Superior temporal gyrus (tissue), 1 donor: ENCODE measurements at regions not wholly inside any gene's neighbourhood (a gene's known extent, or its start where the extent isn't known, plus 50 kb on each side); places are given as distances from the start of the nearest gene placed in this dataset.

Experiments used
- DNase-seq: peaks from one replicate; pipeline ENCODE4 v3.0.0-alpha.2; 2016; ENCODE audit errors: extremely low spot score

DNA sequence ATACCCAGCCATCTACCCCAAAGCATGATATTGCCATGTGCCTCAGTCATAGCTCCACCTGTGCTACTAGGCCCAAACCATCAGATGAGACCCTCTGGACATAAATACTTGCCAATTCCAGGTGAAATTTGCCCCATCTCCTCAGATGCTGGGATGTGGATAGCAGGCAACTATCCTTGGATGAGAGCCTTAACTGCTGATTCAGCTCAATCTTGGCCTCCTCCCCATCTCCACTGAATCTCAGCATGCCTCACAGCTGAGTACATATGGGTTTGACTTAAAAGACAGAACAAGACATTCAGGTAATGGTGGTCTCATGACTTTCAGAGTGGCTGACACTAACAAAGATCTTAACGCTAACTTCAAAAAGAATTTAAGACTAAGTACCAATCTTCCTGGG lies 50.8 kb upstream of the KLHL13 start:
- no peak for DNase-seq

GRCh38 chrX:118171356-118171755 lies 54.7 kb upstream of the KLHL13 start:
- no peak for DNase-seq

- DNase-seq, result no peak
Measured at GRCh38 chrX:118174516-118175098, 58.0 kb upstream of the KLHL13 start.

DNA sequence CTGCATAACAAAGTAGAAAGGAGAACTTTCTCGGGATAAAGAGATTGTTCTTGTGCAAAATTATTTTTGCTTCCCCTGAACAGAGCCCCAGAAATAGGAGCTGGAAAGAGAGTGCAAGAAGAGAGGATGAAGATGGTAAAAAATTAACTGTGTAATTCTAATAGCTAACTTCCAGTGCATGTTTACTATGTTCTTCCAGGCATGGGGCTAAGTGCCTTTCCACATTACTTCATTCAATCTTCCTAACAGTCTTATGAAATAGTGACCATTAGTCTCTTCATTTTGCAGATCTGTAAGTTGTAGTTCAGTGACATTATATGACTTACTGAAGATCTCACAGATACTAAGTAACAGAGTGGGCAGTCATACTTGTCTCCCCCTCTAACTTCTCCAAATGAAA lies 61.1 kb upstream of the KLHL13 start:
- DNase-seq, result no peak

DNA sequence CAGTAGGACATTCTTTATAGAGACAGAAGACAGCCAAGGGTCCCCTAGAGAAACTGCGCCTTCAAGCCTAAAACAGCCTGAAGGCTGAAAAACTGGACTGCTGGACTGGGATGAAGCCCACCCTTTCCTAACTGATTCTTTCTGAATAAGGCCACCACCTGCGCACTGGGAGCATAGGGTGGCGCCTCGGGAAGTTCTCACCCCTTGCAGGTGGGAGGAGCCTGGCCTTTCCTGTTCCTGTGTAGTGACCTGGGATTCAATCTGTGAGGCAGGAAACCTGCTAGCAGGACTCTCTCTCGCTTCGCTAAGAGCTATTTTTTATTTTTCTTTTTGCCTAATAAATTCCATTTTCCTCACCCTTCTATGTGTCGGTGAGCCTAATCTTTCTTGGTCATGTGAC lies 61.8 kb upstream of the KLHL13 start:
- no peak for DNase-seq

DNA sequence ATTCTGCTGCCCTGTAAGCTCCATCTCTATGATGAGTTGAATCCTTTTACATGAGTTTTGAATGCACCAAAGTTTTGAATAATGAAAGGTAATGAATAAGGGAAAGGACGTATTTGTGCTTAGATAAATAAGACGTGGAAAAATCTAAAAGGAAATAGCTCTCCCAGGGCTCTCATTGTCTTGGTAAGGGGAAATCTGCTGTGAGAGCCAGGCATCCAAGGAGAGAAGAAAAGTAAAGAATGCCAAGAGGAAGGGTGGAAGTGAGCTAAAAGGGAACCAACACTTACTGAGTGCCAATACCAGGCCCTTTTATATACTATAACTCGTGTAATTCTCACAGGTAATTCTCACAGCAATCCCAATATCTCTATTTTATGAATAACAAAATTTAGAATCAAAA lies 62.6 kb upstream of the KLHL13 start:
- no peak for DNase-seq

- DNase-seq, result no peak
Measured at GRCh38 chrX:118179718-118180117, 63.1 kb upstream of the KLHL13 start.

DNA sequence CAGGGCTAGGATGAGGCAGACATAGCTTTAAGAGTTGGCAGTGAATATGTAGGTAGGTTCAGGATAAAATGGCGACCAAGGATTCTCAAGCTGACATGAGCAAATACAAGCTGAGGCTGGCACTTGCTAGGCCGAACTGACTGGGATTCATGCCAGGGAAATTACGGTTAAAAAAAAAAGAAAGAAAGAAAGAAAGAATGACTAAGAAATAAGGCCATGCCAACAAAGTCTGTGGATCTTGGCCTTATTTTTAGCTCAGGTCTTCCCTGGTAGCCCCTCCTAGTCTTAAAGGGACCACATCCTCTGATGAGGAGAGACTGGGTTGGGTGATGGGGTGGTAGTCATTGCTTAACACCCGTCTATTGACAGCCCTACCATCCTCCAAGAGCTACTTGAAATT lies 64.4 kb upstream of the KLHL13 start:
- no peak for DNase-seq

DNA sequence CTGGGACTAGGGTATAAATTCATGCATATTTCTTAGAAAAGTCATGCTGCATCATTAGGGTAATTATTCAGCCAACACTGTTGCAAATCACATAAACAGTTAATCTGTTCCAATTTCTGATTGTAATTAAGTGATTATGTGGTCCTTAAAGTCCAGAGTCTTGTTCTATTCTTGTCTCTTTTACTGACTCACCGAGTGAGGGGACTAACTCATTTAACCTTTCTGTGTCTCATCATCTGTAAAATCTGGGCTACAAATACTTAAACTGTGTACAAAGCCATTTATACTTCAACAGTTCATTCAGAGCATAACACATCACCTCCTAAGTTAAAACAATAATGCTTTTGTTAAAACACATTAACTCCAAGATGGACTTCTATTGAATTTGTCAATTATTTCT lies 65.4 kb upstream of the KLHL13 start:
- DNase-seq, result no peak

DNA sequence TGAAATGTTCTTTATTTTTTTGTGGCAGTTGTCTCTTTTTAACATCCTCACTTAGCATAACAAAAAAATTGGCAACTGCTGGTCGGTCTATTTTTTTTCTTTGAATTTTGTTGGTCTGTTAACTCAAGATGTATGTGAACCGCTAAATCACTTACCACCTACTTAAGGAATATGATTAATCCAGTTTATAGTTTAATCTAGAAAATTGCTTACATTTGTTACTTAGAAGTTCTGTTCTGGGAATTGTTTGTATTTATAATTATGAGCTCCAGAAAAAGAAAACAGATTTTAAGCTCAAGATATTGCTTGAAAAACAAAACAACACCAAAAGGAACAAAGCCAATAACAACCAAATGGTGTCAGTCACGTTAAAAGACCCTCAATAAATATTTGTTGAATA lies 66.1 kb upstream of the KLHL13 start:
- no peak for DNase-seq

GRCh38 chrX:118183606-118184005 lies 67.0 kb upstream of the KLHL13 start:
- no peak for DNase-seq

DNA sequence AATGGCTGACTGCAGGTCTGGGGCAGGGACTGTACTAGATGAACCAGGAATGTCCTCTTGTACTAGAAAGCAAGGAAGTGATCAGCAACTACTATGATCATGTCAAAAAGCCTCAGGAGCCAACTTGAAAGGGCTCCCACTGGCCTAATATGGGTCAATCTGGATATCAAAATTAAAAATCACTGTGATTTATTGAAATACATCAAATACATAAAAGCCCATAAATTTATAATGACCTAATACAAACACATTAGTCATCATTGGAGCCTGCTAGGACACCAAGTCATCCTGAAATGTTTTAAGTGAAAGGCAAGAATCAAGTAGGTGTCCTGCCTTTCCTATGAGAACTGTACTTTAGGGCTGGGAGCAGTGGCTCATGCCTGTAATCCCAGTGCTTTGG lies 70.5 kb upstream of the KLHL13 start:
- DNase-seq, result no peak

DNA sequence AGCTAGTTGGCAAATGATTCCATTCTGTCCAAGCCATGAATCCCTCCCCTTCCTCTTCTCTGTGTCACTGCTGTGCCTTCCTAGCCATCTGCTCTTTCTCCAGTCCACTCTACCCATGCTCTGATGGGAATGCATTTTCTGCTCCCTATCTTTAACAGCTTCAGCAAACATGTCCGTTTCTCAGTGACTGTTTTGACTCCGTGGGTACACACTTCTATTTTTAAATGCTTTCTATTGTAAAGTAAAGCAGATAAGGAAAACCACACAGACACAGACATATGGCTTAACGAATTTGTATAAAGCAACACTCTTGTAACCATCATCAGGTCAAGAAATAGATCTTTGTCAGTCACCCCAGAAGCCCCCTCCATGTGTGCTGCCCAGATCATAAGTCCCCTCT lies 72.4 kb upstream of the KLHL13 start:
- DNase-seq, result no peak

- DNase-seq, result no peak
Measured at GRCh38 chrX:118189628-118190027, 73.0 kb upstream of the KLHL13 start.

- DNase-seq, result no peak
Measured at GRCh38 chrX:118197730-118198129, 81.1 kb upstream of the KLHL13 start.

GRCh38 chrX:118198577-118198976 lies 82.0 kb upstream of the KLHL13 start:
- no peak for DNase-seq

GRCh38 chrX:118199997-118200396 lies 83.4 kb upstream of the KLHL13 start:
- DNase-seq, result no peak

DNA sequence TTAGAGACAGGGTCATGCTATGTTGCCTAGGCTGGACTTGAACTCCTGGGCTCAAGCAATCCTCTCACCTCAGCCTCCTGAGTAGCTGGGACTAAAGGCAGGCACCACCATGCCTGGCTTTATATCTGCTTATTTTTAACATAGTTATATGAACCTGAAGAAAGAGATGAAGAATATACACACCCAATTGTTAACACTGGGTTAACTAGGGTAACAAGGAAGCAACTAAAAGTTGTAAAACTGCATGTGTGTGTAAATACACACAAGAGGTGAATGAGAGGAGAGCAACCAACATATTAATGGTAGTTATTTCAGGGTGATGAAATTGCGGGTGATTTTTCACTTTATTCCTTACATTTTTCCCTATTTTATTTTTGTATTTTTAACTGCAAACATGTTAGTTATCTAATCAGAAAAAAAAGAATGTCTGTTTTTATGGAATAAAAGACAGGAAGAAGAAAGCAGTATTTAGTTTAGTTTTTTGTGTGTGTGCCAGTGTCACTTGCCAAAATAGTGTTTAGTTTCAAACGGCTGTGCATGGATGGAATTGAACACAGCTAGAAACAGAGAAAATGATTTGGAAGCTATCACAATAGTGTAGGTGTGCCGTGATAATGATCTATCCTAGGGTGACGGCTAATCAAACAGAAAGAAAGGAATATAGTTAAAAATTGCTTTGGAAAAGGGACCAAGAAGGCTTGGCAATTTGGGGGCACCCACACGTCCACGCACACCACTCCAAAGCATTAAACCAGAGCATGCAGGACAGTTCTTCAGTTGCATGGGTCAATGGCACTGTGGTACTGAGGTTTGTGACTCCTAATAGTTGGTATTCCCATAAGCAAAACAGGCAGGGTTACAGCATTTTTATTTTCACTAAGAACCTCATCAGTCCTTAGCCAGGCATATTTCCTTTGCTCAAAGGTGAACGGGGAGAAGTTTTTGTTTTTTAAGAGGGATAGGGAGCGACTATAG lies 89.1 kb upstream of the KLHL13 start:
- DNase-seq, result no peak

DNA sequence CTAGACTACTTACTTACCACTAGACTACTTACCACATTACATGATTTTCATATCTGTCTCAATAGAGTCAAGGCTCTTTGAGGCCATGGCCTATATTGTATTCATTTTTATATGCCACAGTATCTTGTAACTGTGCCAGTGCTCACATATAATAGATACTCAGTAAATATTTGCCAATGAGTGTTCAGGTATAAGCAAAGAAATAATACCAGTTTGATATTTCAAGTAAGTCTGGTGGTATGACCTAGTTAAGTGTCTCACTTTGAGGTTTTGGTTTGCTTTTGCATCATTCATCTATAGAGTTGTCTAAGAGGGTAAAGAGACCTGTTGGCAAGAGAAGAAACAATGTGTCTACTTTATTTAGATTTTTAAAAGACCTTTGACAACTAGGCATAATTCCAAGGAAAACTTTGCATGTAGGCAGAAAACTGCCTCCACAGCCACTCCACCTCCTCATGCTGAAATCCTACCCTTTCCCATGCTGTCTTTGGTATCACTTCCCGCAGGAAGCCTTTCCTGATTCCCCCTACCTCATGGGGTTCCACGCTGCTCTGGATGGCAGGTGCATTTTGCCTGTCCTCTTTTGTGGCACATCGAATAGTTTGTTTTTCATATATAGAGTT lies 91.3 kb upstream of the KLHL13 start:
- no peak for DNase-seq

GRCh38 chrX:118208481-118208880 lies 91.9 kb upstream of the KLHL13 start:
- DNase-seq, result no peak

GRCh38 chrX:118211891-118212816 lies 95.5 kb upstream of the KLHL13 start:
- DNase-seq, result no peak

DNA sequence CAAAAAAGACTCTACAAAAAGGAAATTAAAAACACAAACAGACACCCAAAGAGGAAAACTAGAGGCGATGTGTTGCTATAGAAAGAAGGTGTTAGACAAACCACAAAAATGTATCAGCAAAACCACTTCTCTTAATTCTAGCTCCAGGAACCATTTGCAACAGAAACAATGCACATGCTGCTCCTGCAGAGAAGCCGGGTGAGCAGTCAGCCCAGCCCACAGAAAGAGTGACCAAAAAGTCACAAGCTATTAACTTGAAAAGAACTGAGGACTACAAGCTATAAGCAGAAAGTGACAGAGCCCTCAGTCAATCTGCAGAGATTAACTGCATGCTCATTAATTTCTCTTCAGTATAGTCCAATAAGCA lies 96.2 kb upstream of the KLHL13 start:
- DNase-seq, result no peak
